ENCODE measurements at regions not wholly inside any gene's neighbourhood (a gene's known extent, or its start where the extent isn't known, plus 50 kb on each side); places are given as distances from the start of the nearest gene placed in this dataset.

DNA sequence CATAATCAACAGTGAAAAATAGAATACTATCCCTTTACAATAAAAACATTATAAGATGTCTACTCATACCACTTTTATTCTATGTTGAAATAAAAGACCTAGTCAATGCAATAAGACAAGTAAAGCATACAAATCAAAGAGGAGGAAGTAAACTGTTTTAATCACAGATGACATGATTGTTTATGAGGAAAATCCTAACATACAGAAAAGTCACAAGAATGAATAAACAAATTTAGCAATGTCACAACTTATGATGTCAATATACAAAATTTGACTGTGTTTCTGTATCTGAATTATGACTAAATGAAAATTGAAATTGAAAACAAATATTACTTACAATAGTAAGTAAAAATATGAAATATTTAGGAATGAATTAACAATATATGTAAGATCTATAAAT is 221.9 kb upstream of the GRIA4 start:
- no peak for TF ChIP-seq CTCF (IDR thresholded peaks at IDR 0.05)
- Mint-ChIP-seq H3K9me3 (ENCODE audit: low read depth) (no peaks in the 10 kb centered on the region), H3K27ac (ENCODE audit: unreplicated experiment) (no peak overlapping the region), H3K27me3 (ENCODE audit: low read depth) (no peaks in the 10 kb centered on the region), H3K36me3 (ENCODE audit: low read depth) (no peaks in the 10 kb centered on the region), H3K4me3 (ENCODE audit: unreplicated experiment) (no peak overlapping the region), H3K4me1 (ENCODE audit: low read depth) (no peaks in the 10 kb centered on the region)
- no peak for DNase-seq (ENCODE audit: low spot score)

GRCh38 chr11:105381941-105382340 is 227.9 kb upstream of the GRIA4 start:
- no peak for DNase-seq (ENCODE audit: low spot score)
- Mint-ChIP-seq H3K27ac (ENCODE audit: unreplicated experiment) (no peak overlapping the region), H3K27me3 (ENCODE audit: low read depth) (no peaks in the 10 kb centered on the region), H3K9me3 (ENCODE audit: low read depth) (no peaks in the 10 kb centered on the region), H3K36me3 (ENCODE audit: low read depth) (no peaks in the 10 kb centered on the region), H3K4me3 (ENCODE audit: unreplicated experiment) (no peak overlapping the region), H3K4me1 (ENCODE audit: low read depth) (no peaks in the 10 kb centered on the region)
- no peak for TF ChIP-seq CTCF (IDR thresholded peaks at IDR 0.05)

GRCh38 chr11:105377870-105378269 is 232.0 kb upstream of the GRIA4 start:
- no peak for TF ChIP-seq CTCF (IDR thresholded peaks at IDR 0.05)
- no peaks in the 10 kb centered on the region for H3K27me3 Mint-ChIP-seq (ENCODE audit: low read depth)
- DNase-seq (ENCODE audit: low spot score), result no peak
- no peak overlapping the region for H3K27ac Mint-ChIP-seq (ENCODE audit: unreplicated experiment)
- H3K9me3 Mint-ChIP-seq (ENCODE audit: low read depth), result peaks cover 17% of the 10 kb centered on the region
- no peaks in the 10 kb centered on the region for H3K4me1 Mint-ChIP-seq (ENCODE audit: low read depth)
- no peak overlapping the region for H3K4me3 Mint-ChIP-seq (ENCODE audit: unreplicated experiment)
- no peaks in the 10 kb centered on the region for H3K36me3 Mint-ChIP-seq (ENCODE audit: low read depth)

DNA sequence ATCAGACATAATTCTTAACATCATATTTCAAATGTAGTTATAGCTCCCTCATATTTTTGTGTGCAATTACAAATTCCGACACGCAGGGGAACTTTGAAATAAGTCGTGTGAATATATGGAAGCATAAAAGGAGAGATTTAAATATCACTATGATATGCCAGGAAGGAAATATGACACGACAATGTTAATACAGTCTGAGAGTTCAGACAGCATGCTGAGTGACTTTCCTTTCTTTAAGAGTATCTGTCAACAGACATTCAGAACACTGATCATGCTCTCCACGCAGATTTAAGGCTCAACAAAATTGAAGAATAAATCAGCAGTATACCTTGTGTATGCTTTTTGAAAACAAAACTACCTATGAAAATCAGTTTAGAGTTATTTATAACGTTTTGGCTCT is 232.6 kb upstream of the CARD18 start:
- DNase-seq (ENCODE audit: low spot score), result no peak
- Mint-ChIP-seq H3K4me3 (ENCODE audit: unreplicated experiment) (no peak overlapping the region), H3K4me1 (ENCODE audit: low read depth) (no peaks in the 10 kb centered on the region), H3K36me3 (ENCODE audit: low read depth) (no peaks in the 10 kb centered on the region), H3K9me3 (ENCODE audit: low read depth) (peaks cover 17% of the 10 kb centered on the region), H3K27ac (ENCODE audit: unreplicated experiment) (no peak overlapping the region), H3K27me3 (ENCODE audit: low read depth) (peaks cover 6% of the 10 kb centered on the region)
- TF ChIP-seq CTCF (IDR thresholded peaks at IDR 0.05), result no peak

DNA sequence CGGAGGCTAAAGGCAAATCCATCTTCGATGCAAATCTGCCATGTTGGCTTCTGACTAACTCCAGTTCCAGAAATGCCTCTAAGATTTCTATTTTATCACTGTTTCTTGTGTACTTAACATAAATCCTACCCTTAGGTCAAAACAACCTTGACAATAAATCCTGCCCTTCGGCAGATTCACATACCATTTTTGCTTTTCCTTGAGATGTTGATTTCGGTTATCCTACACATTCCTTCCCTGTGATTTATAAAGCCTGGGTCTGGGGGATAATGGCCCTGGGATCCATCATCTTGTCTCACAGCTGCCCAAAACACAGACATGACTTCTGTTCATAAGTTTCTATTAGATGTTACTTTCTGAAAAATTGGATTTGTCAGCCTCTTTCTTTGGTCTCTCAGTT is 231.7 kb upstream of the CARD18 start:
- H3K4me3 Mint-ChIP-seq (ENCODE audit: unreplicated experiment), result no peak overlapping the region
- no peaks in the 10 kb centered on the region for H3K4me1 Mint-ChIP-seq (ENCODE audit: low read depth)
- H3K27ac Mint-ChIP-seq (ENCODE audit: unreplicated experiment), result no peak overlapping the region
- H3K36me3 Mint-ChIP-seq (ENCODE audit: low read depth), result no peaks in the 10 kb centered on the region
- TF ChIP-seq CTCF (IDR thresholded peaks at IDR 0.05), result no peak
- peaks cover 15% of the 10 kb centered on the region for H3K9me3 Mint-ChIP-seq (ENCODE audit: low read depth)
- H3K27me3 Mint-ChIP-seq (ENCODE audit: low read depth), result peaks cover 8% of the 10 kb centered on the region
- no peak for DNase-seq (ENCODE audit: low spot score)
